ENCODE measurements at regions not wholly inside any gene's neighbourhood (a gene's known extent, or its start where the extent isn't known, plus 50 kb on each side); places are given as distances from the start of the nearest gene placed in this dataset.

DNA sequence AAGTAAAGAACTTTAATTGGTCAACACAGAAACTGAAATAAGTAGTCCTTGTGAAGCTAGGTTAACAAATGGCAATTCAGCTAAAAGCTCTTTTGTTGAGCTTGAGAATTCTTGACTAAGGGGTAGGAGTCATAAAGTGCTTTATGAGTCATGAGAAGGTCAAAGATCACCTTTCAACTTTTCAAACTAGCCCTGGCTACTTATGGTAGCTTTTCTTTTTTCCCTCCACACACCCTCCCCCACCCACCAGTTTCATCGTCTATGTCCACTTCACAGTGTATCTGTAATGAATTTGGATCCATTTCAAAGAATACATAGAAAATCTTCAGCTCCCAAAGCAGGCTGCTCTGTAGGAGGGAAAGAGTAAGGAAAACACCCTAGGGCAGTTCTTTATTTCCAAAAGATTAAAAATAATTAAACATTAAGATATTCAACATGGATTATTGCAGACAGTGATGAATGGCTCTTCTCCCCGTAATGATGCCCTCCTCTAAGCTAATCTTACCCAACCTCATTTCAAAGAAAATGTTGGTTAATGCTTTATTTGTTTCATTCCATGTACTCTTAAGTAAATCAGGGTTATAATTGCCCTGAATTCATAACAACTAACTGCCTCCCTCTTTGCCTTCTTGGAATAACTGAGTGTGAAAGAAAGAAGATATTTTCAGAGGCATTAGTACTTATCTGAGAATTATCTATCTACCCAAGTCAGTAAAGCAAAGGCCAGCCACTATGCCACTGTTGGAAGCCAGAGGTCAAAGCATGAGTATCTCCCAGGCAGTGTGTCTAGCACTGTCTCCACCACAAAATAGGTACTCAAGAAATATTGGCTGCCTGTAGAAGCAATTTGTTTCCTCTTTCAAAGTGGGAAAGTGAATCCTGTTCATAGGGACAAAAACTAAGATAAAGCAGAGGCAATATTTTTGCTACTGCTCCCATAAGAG, 290.6 kb downstream of the PIK3R1 start:
- Histone ChIP-seq H3K9me3 (ENCODE audit: severe bottlenecking) (no peaks in the 10 kb centered on the region), H3K27ac (no peak overlapping the region), H3K27me3 (ENCODE audit: insufficient read depth, low read depth, severe bottlenecking) (no peaks in the 10 kb centered on the region), H3K36me3 (no peaks in the 10 kb centered on the region), H3K4me3 (ENCODE audit: low read depth, low read length) (no peak overlapping the region)
- TF ChIP-seq CTCF (IDR thresholded peaks at IDR 0.05; ENCODE audit: low read depth, low read length), result no peak
- DNase-seq, result no peak

- Histone ChIP-seq H3K27ac (no peak overlapping the region), H3K27me3 (ENCODE audit: insufficient read depth, low read depth, severe bottlenecking) (no peaks in the 10 kb centered on the region), H3K4me3 (ENCODE audit: low read depth, low read length) (no peak overlapping the region), H3K9me3 (ENCODE audit: severe bottlenecking) (no peaks in the 10 kb centered on the region), H3K36me3 (no peaks in the 10 kb centered on the region)
- DNase-seq, result no peak
- TF ChIP-seq CTCF (IDR thresholded peaks at IDR 0.05; ENCODE audit: low read depth, low read length), result no peak
Measured at GRCh38 chr5:68515514-68515913, 300.0 kb downstream of the PIK3R1 start.

GRCh38 chr5:68518286-68518685, 302.7 kb downstream of the PIK3R1 start:
- no peaks in the 10 kb centered on the region for H3K9me3 ChIP-seq (ENCODE audit: severe bottlenecking)
- H3K4me3 ChIP-seq (ENCODE audit: low read depth, low read length), result no peak overlapping the region

GRCh38 chr5:68519143-68519542, 303.6 kb downstream of the PIK3R1 start:
- H3K4me3 ChIP-seq (ENCODE audit: low read depth, low read length), result no peak overlapping the region
- no peak overlapping the region for H3K27ac ChIP-seq
- no peaks in the 10 kb centered on the region for H3K27me3 ChIP-seq (ENCODE audit: insufficient read depth, low read depth, severe bottlenecking)
- no peaks in the 10 kb centered on the region for H3K36me3 ChIP-seq
- DNase-seq, result no peak
- TF ChIP-seq CTCF (IDR thresholded peaks at IDR 0.05; ENCODE audit: low read depth, low read length), result no peak
- no peaks in the 10 kb centered on the region for H3K9me3 ChIP-seq (ENCODE audit: severe bottlenecking)

More at GRCh38 chr5:68518286-68518685, 302.7 kb downstream of the PIK3R1 start:
- TF ChIP-seq CTCF (IDR thresholded peaks at IDR 0.05; ENCODE audit: low read depth, low read length), result no peak
- Histone ChIP-seq H3K36me3 (no peaks in the 10 kb centered on the region), H3K27me3 (ENCODE audit: insufficient read depth, low read depth, severe bottlenecking) (no peaks in the 10 kb centered on the region), H3K27ac (no peak overlapping the region)
- no peak for DNase-seq

DNA sequence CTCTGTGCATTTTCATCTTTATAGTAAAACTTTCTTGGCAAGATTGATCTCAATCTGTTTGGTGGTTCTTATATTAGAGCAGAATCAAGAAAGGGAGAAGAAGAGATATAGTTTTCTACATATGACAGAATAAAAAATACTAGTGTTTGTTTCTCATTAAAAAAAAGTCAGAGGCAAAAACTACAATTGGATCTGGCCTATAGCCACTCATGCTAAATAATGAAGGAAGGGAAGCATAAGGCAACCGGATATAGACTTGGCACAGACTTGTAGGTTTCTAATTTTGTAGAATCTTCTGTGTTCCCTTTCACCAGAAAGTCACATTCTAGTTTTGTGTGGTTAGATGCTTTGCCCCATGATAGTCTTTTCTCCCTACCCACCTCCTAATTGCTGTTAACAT, 306.2 kb downstream of the PIK3R1 start:
- TF ChIP-seq CTCF (IDR thresholded peaks at IDR 0.05; ENCODE audit: low read depth, low read length), result no peak
- Histone ChIP-seq H3K27ac (no peak overlapping the region), H3K4me3 (ENCODE audit: low read depth, low read length) (no peak overlapping the region), H3K36me3 (no peaks in the 10 kb centered on the region), H3K27me3 (ENCODE audit: insufficient read depth, low read depth, severe bottlenecking) (no peaks in the 10 kb centered on the region), H3K9me3 (ENCODE audit: severe bottlenecking) (no peaks in the 10 kb centered on the region)
- DNase-seq, result no peak
